ENCODE measurements at regions not wholly inside any gene's neighbourhood (a gene's known extent, or its start where the extent isn't known, plus 50 kb on each side); places are given as distances from the start of the nearest gene placed in this dataset.

GRCh38 chr18:25010623-25011374 lies 341.2 kb downstream of the ZNF521 start:
- TF ChIP-seq CTCF (IDR thresholded peaks at IDR 0.05) (no peak), SREBF2 (IDR thresholded peaks at IDR 0.05) (no peak), SMC3 (IDR thresholded peaks at IDR 0.05) (no peak), CEBPB (IDR thresholded peaks at IDR 0.05) (no peak), ZFP36 (IDR thresholded peaks at IDR 0.05; ENCODE audit: borderline replicate concordance, partially characterized antibody) (no peak), HOXB13 (CRISPR knock-in tag; IDR thresholded peaks at IDR 0.05; ENCODE audit: low read depth) (no peak), POLR2A (IDR thresholded peaks at IDR 0.05; ENCODE audit: low read length) (no peak), EHMT2 (IDR thresholded peaks at IDR 0.05; ENCODE audit: low read depth) (no peak), MAX (IDR thresholded peaks at IDR 0.05) (no peak), EP300 (IDR thresholded peaks at IDR 0.05) (no peak), NPAS2 (CRISPR knock-in tag; IDR thresholded peaks at IDR 0.05; ENCODE audit: borderline replicate concordance) (no peak), MAFK (IDR thresholded peaks at IDR 0.05; ENCODE audit: partially characterized antibody) (no peak)

Measured in A549 (cell line).